H1 (cell line): ENCODE measurements at regions not wholly inside any gene's neighbourhood (a gene's known extent, or its start where the extent isn't known, plus 50 kb on each side); places are given as distances from the start of the nearest gene placed in this dataset.

ENCODE experiments used
- CHD2 ChIP-seq: IDR thresholded peaks from 2 replicates; pipeline ENCODE4 v1.6.1; 2012; ENCODE audit warnings: low read length, improper control_type of control experiment
- CTCF ChIP-seq, 3 experiments: IDR thresholded peaks; 1 replicate in 2 of 3; 2 replicates in 1 of 3; pipeline versions ENCODE4 v1.5.1 to v1.6.1; 2011; ENCODE audit warnings: low read length in 3 of 3, mild to moderate bottlenecking in 3 of 3, inconsistent platforms in 2 of 3, low read depth in 1 of 3, moderate library complexity in 1 of 3; ENCODE audit not compliant: insufficient read depth in 1 of 3; ENCODE audit errors: control extremely low read depth in 1 of 3
- EP300 ChIP-seq, 2 experiments: IDR thresholded peaks; 1 replicate in 1 of 2; 2 replicates in 1 of 2; pipeline ENCODE4 v1.6.1; 2011 to 2012; ENCODE audit warnings: low read depth in 2 of 2, low read length in 2 of 2, mild to moderate bottlenecking in 2 of 2, borderline replicate concordance in 1 of 2, inconsistent platforms in 1 of 2, moderate library complexity in 1 of 2
- EZH2 ChIP-seq: fragments of 200-600 bp; sonication (generic); IDR thresholded peaks from 2 replicates; pipeline ENCODE4 v1.7.1; 2012; ENCODE audit warnings: low read depth, mild to moderate bottlenecking, moderate library complexity, low read length, inconsistent platforms; ENCODE audit not compliant: severe bottlenecking
- FOSL1 ChIP-seq: IDR thresholded peaks from 2 replicates; pipeline ENCODE4 v1.6.1; 2011; ENCODE audit warnings: mild to moderate bottlenecking, low read depth, low read length, moderate library complexity; ENCODE audit not compliant: insufficient read depth
- GABPA ChIP-seq: IDR thresholded peaks from 2 replicates; pipeline ENCODE4 v1.6.1; 2011; ENCODE audit warnings: mild to moderate bottlenecking, low read length, moderate library complexity, borderline replicate concordance; ENCODE audit not compliant: insufficient read depth
- HDAC2 ChIP-seq, 2 experiments: fragments of 300-600 bp in 1 of 2; sonication (generic) in 1 of 2; IDR thresholded peaks; 2 replicates each; pipeline ENCODE4 v1.6.1; 2011 to 2012; ENCODE audit warnings: low read depth in 2 of 2, low read length in 2 of 2, mild to moderate bottlenecking in 2 of 2, moderate library complexity in 2 of 2, borderline replicate concordance in 1 of 2, inconsistent platforms in 1 of 2
- RBBP5 ChIP-seq: IDR thresholded peaks from 2 replicates; pipeline ENCODE4 v1.7.1; 2012; ENCODE audit warnings: low read depth, mild to moderate bottlenecking, inconsistent platforms, low read length, moderate library complexity, borderline replicate concordance
- SP1 ChIP-seq: IDR thresholded peaks from 2 replicates; pipeline ENCODE4 v1.6.1; 2011; ENCODE audit warnings: low read depth, low read length
- YY1 ChIP-seq: IDR thresholded peaks from 2 replicates; pipeline ENCODE4 v1.6.1; 2011; ENCODE audit warnings: low read depth, mild to moderate bottlenecking, low read length
- TF ChIP-seq, protein P1 (sequence below): IDR thresholded peaks from 2 replicates; pipeline ENCODE4 v1.6.1; 2012; ENCODE audit warnings: inconsistent platforms

GRCh38 chr2:62296034-62296831 is 100.3 kb downstream of the B3GNT2 start:
- no peak for TF ChIP-seq CHD2
- TF ChIP-seq RBBP5, result no peak
- no peak for TF ChIP-seq EZH2
- no peak for TF ChIP-seq CTCF (IDR thresholded peaks at IDR 0.05; ENCODE audit: control extremely low read depth in 1 of 3, insufficient read depth in 1 of 3, low read depth in 1 of 3, low read length in 3 of 3)
- TF ChIP-seq SP1, result no peak
- no peak for TF ChIP-seq GABPA
- no peak for TF ChIP-seq FOSL1
- no peak for TF ChIP-seq EP300 (IDR thresholded peaks at IDR 0.05; ENCODE audit: borderline replicate concordance in 1 of 2, low read depth in 2 of 2, low read length in 2 of 2)
- no peak for TF ChIP-seq YY1
- TF ChIP-seq, protein P1, sequence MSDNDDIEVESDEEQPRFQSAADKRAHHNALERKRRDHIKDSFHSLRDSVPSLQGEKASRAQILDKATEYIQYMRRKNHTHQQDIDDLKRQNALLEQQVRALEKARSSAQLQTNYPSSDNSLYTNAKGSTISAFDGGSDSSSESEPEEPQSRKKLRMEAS, result no peak
- TF ChIP-seq HDAC2 (IDR thresholded peaks at IDR 0.05; ENCODE audit: borderline replicate concordance in 1 of 2, low read depth in 2 of 2, low read length in 2 of 2), result no peak
